Stimulated activated CD4-positive, alpha-beta T cell treated with anti-CD3 and anti-CD28 coated beads, Interleukin-1b, Interleukin-23, amount 100 ng/mL, for 24 hours (primary cell): ENCODE measurements at regions not wholly inside any gene's neighbourhood (a gene's known extent, or its start where the extent isn't known, plus 50 kb on each side); places are given as distances from the start of the nearest gene placed in this dataset.
"Not testable (repeated sequence)": the region's sequence is repeated elsewhere in the genome, so short reads cannot be mapped to it uniquely, and the experiment has no call there.

Source experiments
- DNase-seq, 4 experiments: peaks; one replicate each; pipeline ENCODE4 v3.0.0-alpha.2; 2020; ENCODE audit warnings: low read depth in 4 of 4, low spot score in 1 of 4

- no peak for DNase-seq
Observed at GRCh38 chr15:89024418-89024817, 63.8 kb upstream of the ABHD2 start.

GRCh38 chr15:89026167-89026566 lies 62.1 kb upstream of the ABHD2 start:
- DNase-seq: no peak

GRCh38 chr15:89028036-89028435 lies 60.2 kb upstream of the ABHD2 start:
- no peak for DNase-seq

GRCh38 chr15:89030311-89030710 lies 57.9 kb upstream of the ABHD2 start:
- no peak for DNase-seq

- not testable (repeated sequence) for DNase-seq
Observed at GRCh38 chr15:89031637-89032285, 56.5 kb upstream of the ABHD2 start.

- no peak for DNase-seq
Observed at GRCh38 chr15:89034305-89034704, 54.0 kb upstream of the ABHD2 start.

- DNase-seq: no peak
Observed at GRCh38 chr15:89035150-89035549, 53.1 kb upstream of the ABHD2 start.

- DNase-seq: no peak
Observed at GRCh38 chr15:89035658-89036057, 52.6 kb upstream of the ABHD2 start.

GRCh38 chr15:89038146-89038545 lies 50.1 kb upstream of the ABHD2 start:
- no peak for DNase-seq
